Coronary artery (tissue), 2 donors: ENCODE measurements at regions not wholly inside any gene's neighbourhood (a gene's known extent, or its start where the extent isn't known, plus 50 kb on each side); places are given as distances from the start of the nearest gene placed in this dataset.

ENCODE experiments used
- DNase-seq: peaks from one replicate; pipeline ENCODE4 v3.0.0-alpha.2; 2017; ENCODE audit warnings: low spot score
- H3K27ac ChIP-seq, 2 donors: fragments of 200-600 bp; sonication (generic); one replicate each; pipeline ENCODE4 v1.5.1; 2016 to 2019
- H3K4me3 ChIP-seq: fragments of 200-600 bp; sonication (generic); 2 replicates; pipeline ENCODE4 v1.5.1; 2016; ENCODE audit warnings: mild to moderate bottlenecking, moderate library complexity
- CTCF ChIP-seq: fragments of 200-600 bp; sonication (generic); IDR thresholded peaks from one replicate; pipeline ENCODE4 v1.5.1; 2019; ENCODE audit warnings: antibody characterized with exemption

GRCh38 chr11:29040489-29040888 lies 932.3 kb downstream of the METTL15 start:
- TF ChIP-seq CTCF: no peak
- no peak overlapping the region for H3K27ac ChIP-seq
- no peak overlapping the region for H3K4me3 ChIP-seq
- no peak for DNase-seq

GRCh38 chr11:29032384-29033149 lies 924.4 kb downstream of the METTL15 start:
- DNase-seq: no peak
- TF ChIP-seq CTCF: no peak
- no peak overlapping the region for H3K27ac ChIP-seq
- H3K4me3 ChIP-seq: no peak overlapping the region

GRCh38 chr11:29029452-29029851 lies 921.3 kb downstream of the METTL15 start:
- TF ChIP-seq CTCF: no peak
- no peak for DNase-seq
- H3K27ac ChIP-seq: no peak overlapping the region
- no peak overlapping the region for H3K4me3 ChIP-seq

- DNase-seq: no peak
- no peak for TF ChIP-seq CTCF
- no peak overlapping the region for H3K27ac ChIP-seq
- no peak overlapping the region for H3K4me3 ChIP-seq
Measured at GRCh38 chr11:29027436-29027835, 919.2 kb downstream of the METTL15 start.

GRCh38 chr11:29026286-29026685 lies 918.1 kb downstream of the METTL15 start:
- DNase-seq: no peak
- no peak for TF ChIP-seq CTCF
- H3K27ac ChIP-seq: no peak overlapping the region
- H3K4me3 ChIP-seq: no peak overlapping the region

- H3K4me3 ChIP-seq: no peak overlapping the region
- TF ChIP-seq CTCF: no peak
- H3K27ac ChIP-seq: no peak overlapping the region
- DNase-seq: no peak
Measured at GRCh38 chr11:29025001-29025400, 916.8 kb downstream of the METTL15 start.

- TF ChIP-seq CTCF: no peak
- Histone ChIP-seq H3K27ac (no peak overlapping the region), H3K4me3 (no peak overlapping the region)
- no peak for DNase-seq
Measured at GRCh38 chr11:29024386-29024785, 916.2 kb downstream of the METTL15 start.
